ENCODE measurements at regions not wholly inside any gene's neighbourhood (a gene's known extent, or its start where the extent isn't known, plus 50 kb on each side); places are given as distances from the start of the nearest gene placed in this dataset.

GRCh38 chr18:7321831-7322230 is 90.9 kb downstream of the LRRC30 start:
- Histone ChIP-seq H3K4me1 (ENCODE audit: control insufficient read depth, insufficient read depth, low read length) (peaks cover 2% of the 10 kb centered on the region), H3K4me3 (ENCODE audit: low read length) (no peak overlapping the region), H3K27ac (ENCODE audit: low read length) (no peak overlapping the region), H3K27me3 (ENCODE audit: control insufficient read depth, insufficient read depth) (no peaks in the 10 kb centered on the region), H3K9me3 (ENCODE audit: control insufficient read depth, low read length) (no peaks in the 10 kb centered on the region)
- DNase-seq: no peak
- no peak for ATAC-seq
- intact Hi-C loops (cut with DNase I): no loop called here

DNA sequence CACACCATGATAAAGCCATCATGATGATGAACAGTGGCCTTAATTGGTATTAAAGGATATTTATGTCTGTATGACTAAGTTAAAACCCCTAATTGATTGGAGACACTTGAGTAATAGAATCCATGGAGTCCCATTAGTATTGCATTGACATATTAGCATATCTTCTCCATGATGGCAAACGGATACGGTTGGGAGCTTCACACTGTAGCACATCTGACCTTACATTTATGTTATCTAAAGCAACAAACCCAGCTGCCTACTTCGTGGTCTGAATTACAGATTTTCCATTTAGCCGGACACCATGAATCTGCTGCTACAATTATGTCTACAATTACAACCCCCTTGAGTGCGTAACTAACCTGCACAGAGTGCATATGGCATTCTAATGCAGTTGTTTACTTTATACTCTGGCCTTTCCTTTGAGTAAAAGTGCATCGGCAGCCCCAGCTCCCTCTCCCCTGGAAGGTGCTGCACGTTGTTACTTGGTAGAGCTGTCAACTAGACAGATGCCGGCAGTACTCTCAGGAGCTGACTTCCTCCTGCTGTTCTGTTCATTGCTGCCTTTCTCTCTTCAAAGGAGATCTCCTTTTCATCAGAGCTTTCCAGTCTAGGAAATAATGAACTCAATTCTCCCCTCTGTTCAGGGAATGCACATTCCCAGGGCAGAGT is 92.1 kb downstream of the LRRC30 start:
- ATAC-seq (no peak), DNase-seq (no peak)
- 47% methylated on average over 8 of the region's 8 CpGs for WGBS
- no peak overlapping the region for H3K4me3 ChIP-seq (ENCODE audit: low read length)
- no peaks in the 10 kb centered on the region for H3K27me3 ChIP-seq (ENCODE audit: control insufficient read depth, insufficient read depth)
- H3K9me3 ChIP-seq (ENCODE audit: control insufficient read depth, low read length): no peaks in the 10 kb centered on the region
- H3K4me1 ChIP-seq (ENCODE audit: control insufficient read depth, insufficient read depth, low read length): peaks cover 2% of the 10 kb centered on the region
- no peak overlapping the region for H3K27ac ChIP-seq (ENCODE audit: low read length)
- intact Hi-C loops (cut with DNase I): no loop called here

GRCh38 chr18:7325126-7325430 is 94.2 kb downstream of the LRRC30 start:
- ATAC-seq (peak in 1 of 2 donors; percentile 62), DNase-seq (no peak)
- no peaks in the 10 kb centered on the region for H3K9me3 ChIP-seq (ENCODE audit: control insufficient read depth, low read length)
- peaks cover 2% of the 10 kb centered on the region for H3K4me1 ChIP-seq (ENCODE audit: control insufficient read depth, insufficient read depth, low read length)
- intact Hi-C loops (cut with DNase I): no loop called here
- no peak overlapping the region for H3K4me3 ChIP-seq (ENCODE audit: low read length)
- 71% methylated on average over 5 of the region's 5 CpGs for WGBS
- H3K27me3 ChIP-seq (ENCODE audit: control insufficient read depth, insufficient read depth): no peaks in the 10 kb centered on the region
- no peak overlapping the region for H3K27ac ChIP-seq (ENCODE audit: low read length)

DNA sequence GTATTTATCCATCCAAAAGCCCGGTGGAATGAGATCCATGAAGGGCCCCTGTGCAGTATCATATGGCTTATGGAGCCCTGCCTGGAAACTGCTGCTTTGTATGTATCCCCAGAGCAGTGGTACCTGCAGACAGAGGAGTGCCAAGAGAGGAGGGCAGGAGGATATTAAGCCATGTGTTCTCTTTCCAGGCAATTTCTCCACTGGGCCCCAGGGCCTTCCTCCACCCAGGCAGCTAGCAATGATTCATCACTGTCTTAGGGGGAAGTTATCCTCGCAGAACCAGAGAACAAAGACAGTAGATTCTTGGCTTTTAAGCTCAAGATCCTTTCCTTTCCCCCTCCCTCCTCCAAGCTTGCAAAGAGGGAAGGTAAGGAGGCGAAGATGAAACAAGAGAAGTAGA is 98.1 kb downstream of the LRRC30 start:
- H3K9me3 ChIP-seq (ENCODE audit: control insufficient read depth, low read length): no peaks in the 10 kb centered on the region
- peaks cover 2% of the 10 kb centered on the region for H3K4me1 ChIP-seq (ENCODE audit: control insufficient read depth, insufficient read depth, low read length)
- intact Hi-C loops (cut with DNase I): no loop called here
- H3K4me3 ChIP-seq (ENCODE audit: low read length): no peak overlapping the region
- H3K27me3 ChIP-seq (ENCODE audit: control insufficient read depth, insufficient read depth): no peaks in the 10 kb centered on the region
- DNase-seq: no peak
- WGBS: 39% methylated on average over 3 of the region's 3 CpGs
- no peak overlapping the region for H3K27ac ChIP-seq (ENCODE audit: low read length)
- no peak for ATAC-seq

DNA sequence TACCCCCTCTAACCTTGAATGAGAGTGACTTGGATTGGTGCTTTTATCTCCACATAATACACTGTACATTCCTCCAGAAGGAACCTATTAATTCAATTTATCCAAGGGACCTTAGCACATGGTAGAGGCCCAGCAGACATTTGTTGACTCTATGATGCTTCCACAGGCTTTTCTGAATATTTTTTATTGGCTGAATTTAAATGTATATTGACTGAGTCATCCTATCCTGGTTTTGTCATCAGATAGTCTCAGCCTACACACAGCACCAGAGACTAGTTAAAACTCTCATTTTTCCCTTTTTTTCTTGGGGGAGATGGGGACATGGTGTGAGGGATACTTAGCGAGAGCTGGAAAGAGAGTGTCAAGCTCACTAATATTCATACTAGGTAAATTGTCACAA is 101.6 kb downstream of the LRRC30 start:
- no peak overlapping the region for H3K4me3 ChIP-seq (ENCODE audit: low read length)
- no peaks in the 10 kb centered on the region for H3K27me3 ChIP-seq (ENCODE audit: control insufficient read depth, insufficient read depth)
- H3K27ac ChIP-seq (ENCODE audit: low read length): no peak overlapping the region
- no peak for DNase-seq
- ATAC-seq: no peak
- intact Hi-C loops (cut with DNase I): no loop called here
- 100% methylated on average over 1 of the region's 1 CpG for WGBS
- H3K4me1 ChIP-seq (ENCODE audit: control insufficient read depth, insufficient read depth, low read length): no peaks in the 10 kb centered on the region
- H3K9me3 ChIP-seq (ENCODE audit: control insufficient read depth, low read length): no peaks in the 10 kb centered on the region

DNA sequence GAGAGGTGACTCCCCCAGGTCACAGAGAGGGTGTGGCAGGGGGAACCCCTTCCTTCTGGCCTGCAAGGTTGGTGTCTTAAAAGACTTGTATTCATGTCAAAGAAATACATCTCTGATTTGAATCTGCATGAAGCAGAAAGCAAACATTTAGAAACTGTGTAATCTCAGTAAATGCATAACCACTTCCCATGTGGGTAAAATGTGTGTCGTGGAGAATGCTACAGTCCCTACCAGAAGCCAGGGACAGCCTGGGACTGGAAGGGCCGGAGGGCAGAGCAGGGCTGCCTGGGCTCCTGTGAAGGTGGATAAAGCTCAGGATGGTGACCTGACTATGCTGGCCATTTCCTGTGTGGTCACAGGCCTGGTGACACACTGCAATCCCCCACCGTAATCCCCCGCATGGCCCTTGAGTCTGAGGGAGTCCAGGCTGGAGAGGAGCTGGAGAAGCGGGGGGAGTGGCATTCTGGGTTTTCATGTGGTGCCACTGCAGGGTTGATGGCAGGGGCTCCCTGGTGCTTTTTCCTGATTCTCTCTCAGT is 102.2 kb downstream of the LRRC30 start:
- WGBS: 93% methylated on average over 5 of the region's 5 CpGs
- H3K27ac ChIP-seq (ENCODE audit: low read length): no peak overlapping the region
- H3K9me3 ChIP-seq (ENCODE audit: control insufficient read depth, low read length): no peaks in the 10 kb centered on the region
- intact Hi-C loops (cut with DNase I): no loop called here
- no peak overlapping the region for H3K4me3 ChIP-seq (ENCODE audit: low read length)
- no peak for ATAC-seq
- DNase-seq: no peak
- no peaks in the 10 kb centered on the region for H3K27me3 ChIP-seq (ENCODE audit: control insufficient read depth, insufficient read depth)
- H3K4me1 ChIP-seq (ENCODE audit: control insufficient read depth, insufficient read depth, low read length): no peaks in the 10 kb centered on the region

GRCh38 chr18:7334973-7335568 is 104.2 kb downstream of the LRRC30 start:
- H3K4me1 ChIP-seq (ENCODE audit: control insufficient read depth, insufficient read depth, low read length): no peaks in the 10 kb centered on the region
- no peak overlapping the region for H3K27ac ChIP-seq (ENCODE audit: low read length)
- intact Hi-C loops (cut with DNase I): no loop called here
- no peak overlapping the region for H3K4me3 ChIP-seq (ENCODE audit: low read length)
- H3K27me3 ChIP-seq (ENCODE audit: control insufficient read depth, insufficient read depth): no peaks in the 10 kb centered on the region
- 75% methylated on average over 3 of the region's 3 CpGs for WGBS
- no peaks in the 10 kb centered on the region for H3K9me3 ChIP-seq (ENCODE audit: control insufficient read depth, low read length)
- DNase-seq (no peak), ATAC-seq (no peak)

GRCh38 chr18:7336623-7337022 is 105.7 kb downstream of the LRRC30 start:
- H3K27me3 ChIP-seq (ENCODE audit: control insufficient read depth, insufficient read depth): no peaks in the 10 kb centered on the region
- ATAC-seq (no peak), DNase-seq (no peak)
- H3K9me3 ChIP-seq (ENCODE audit: control insufficient read depth, low read length): no peaks in the 10 kb centered on the region
- WGBS: 57% methylated on average over 1 of the region's 1 CpG
- intact Hi-C loops (cut with DNase I): no loop called here
- H3K4me3 ChIP-seq (ENCODE audit: low read length): no peak overlapping the region
- no peaks in the 10 kb centered on the region for H3K4me1 ChIP-seq (ENCODE audit: control insufficient read depth, insufficient read depth, low read length)
- no peak overlapping the region for H3K27ac ChIP-seq (ENCODE audit: low read length)

GRCh38 chr18:7338846-7339245 is 108.0 kb downstream of the LRRC30 start:
- Histone ChIP-seq H3K27ac (ENCODE audit: low read length) (no peak overlapping the region), H3K9me3 (ENCODE audit: control insufficient read depth, low read length) (no peaks in the 10 kb centered on the region), H3K4me3 (ENCODE audit: low read length) (no peak overlapping the region), H3K27me3 (ENCODE audit: control insufficient read depth, insufficient read depth) (no peaks in the 10 kb centered on the region), H3K4me1 (ENCODE audit: control insufficient read depth, insufficient read depth, low read length) (no peaks in the 10 kb centered on the region)
- intact Hi-C loops (cut with DNase I): no loop called here
- WGBS: 90% methylated on average over 2 of the region's 2 CpGs
- ATAC-seq: no peak
- DNase-seq: no peak

- Histone ChIP-seq H3K27ac (ENCODE audit: low read length) (no peak overlapping the region), H3K4me3 (ENCODE audit: low read length) (no peak overlapping the region), H3K4me1 (ENCODE audit: control insufficient read depth, insufficient read depth, low read length) (no peaks in the 10 kb centered on the region), H3K27me3 (ENCODE audit: control insufficient read depth, insufficient read depth) (no peaks in the 10 kb centered on the region), H3K9me3 (ENCODE audit: control insufficient read depth, low read length) (no peaks in the 10 kb centered on the region)
- intact Hi-C loops (cut with DNase I): no loop called here
- DNase-seq (no peak), ATAC-seq (no peak)
- 94% methylated on average over 6 of the region's 6 CpGs for WGBS
These were observed 110.9 kb downstream of the LRRC30 start for GRCh38 chr18:7341581-7342337.

GRCh38 chr18:7349181-7349837 is 118.4 kb downstream of the LRRC30 start:
- Histone ChIP-seq H3K27ac (ENCODE audit: low read length) (no peak overlapping the region), H3K4me1 (ENCODE audit: control insufficient read depth, insufficient read depth, low read length) (no peaks in the 10 kb centered on the region), H3K4me3 (ENCODE audit: low read length) (no peak overlapping the region), H3K27me3 (ENCODE audit: control insufficient read depth, insufficient read depth) (no peaks in the 10 kb centered on the region), H3K9me3 (ENCODE audit: control insufficient read depth, low read length) (no peaks in the 10 kb centered on the region)
- intact Hi-C loops (cut with DNase I): no loop called here
- ATAC-seq (no peak), DNase-seq (no peak)
- WGBS: 86% methylated on average over 6 of the region's 6 CpGs

Measured in right cardiac atrium (tissue), 5 donors.